Liver (tissue), 8 donors: ENCODE measurements at regions not wholly inside any gene's neighbourhood (a gene's known extent, or its start where the extent isn't known, plus 50 kb on each side); places are given as distances from the start of the nearest gene placed in this dataset.

Source experiments
- DNase-seq: peaks from one replicate; pipeline ENCODE4 v3.0.0-alpha.2; 2017; ENCODE audit warnings: low spot score
- H3K27ac ChIP-seq, 2 donors: one replicate each; pipeline ENCODE4 v1.7.0; 2013; ENCODE audit warnings: inconsistent platforms in 2 of 2, low read length in 2 of 2, control low read depth in 1 of 2, low read depth in 1 of 2, mild to moderate bottlenecking in 1 of 2
- H3K27me3 ChIP-seq, 4 donors: one replicate each; pipeline versions ENCODE4 v1.6.1 to v1.7.0; 2013; ENCODE audit warnings: low read length in 3 of 4, inconsistent platforms in 1 of 4, mild to moderate bottlenecking in 1 of 4, moderate library complexity in 1 of 4; ENCODE audit not compliant: control insufficient read depth in 4 of 4, insufficient read depth in 4 of 4
- H3K36me3 ChIP-seq, 4 donors: one replicate each; pipeline versions ENCODE4 v1.6.1 to v1.7.0; 2013; ENCODE audit warnings: low read length in 3 of 4, mild to moderate bottlenecking in 3 of 4, low read depth in 1 of 4, moderate library complexity in 1 of 4; ENCODE audit not compliant: control insufficient read depth in 4 of 4, insufficient read depth in 3 of 4
- H3K4me1 ChIP-seq, 4 donors: one replicate each; pipeline versions ENCODE4 v1.6.1 to v1.7.0; 2013; ENCODE audit warnings: low read length in 3 of 4, mild to moderate bottlenecking in 3 of 4, moderate library complexity in 1 of 4; ENCODE audit not compliant: control insufficient read depth in 4 of 4, insufficient read depth in 4 of 4
- H3K4me3 ChIP-seq, 3 donors: one replicate each; pipeline versions ENCODE4 v1.6.1 to v1.7.0; 2013; ENCODE audit warnings: low read length in 3 of 3, control low read depth in 1 of 3, low read depth in 1 of 3, mild to moderate bottlenecking in 1 of 3
- H3K9ac ChIP-seq, 2 donors: one replicate each; pipeline ENCODE4 v1.7.0; 2013; ENCODE audit warnings: low read length in 2 of 2, mild to moderate bottlenecking in 2 of 2, moderate library complexity in 2 of 2, control low read depth in 1 of 2, low read depth in 1 of 2
- H3K9me3 ChIP-seq, 4 donors: one replicate each; pipeline versions ENCODE4 v1.6.1 to v1.7.0; 2013; ENCODE audit warnings: low read length in 3 of 4; ENCODE audit not compliant: control insufficient read depth in 4 of 4
- EGR1 ChIP-seq, 2 donors: IDR thresholded peaks; 2 replicates each; pipeline ENCODE4 v1.6.1; 2016 to 2018; ENCODE audit warnings: antibody characterized with exemption in 2 of 2, low read depth in 2 of 2
- FOXA1 ChIP-seq: IDR thresholded peaks from 2 replicates; pipeline ENCODE4 v1.6.1; 2016; ENCODE audit warnings: antibody characterized with exemption
- FOXA2 ChIP-seq: IDR thresholded peaks from 2 replicates; pipeline ENCODE4 v1.6.1; 2016; ENCODE audit warnings: antibody characterized with exemption
- GABPA ChIP-seq, 2 donors: IDR thresholded peaks in 1 of 2; conservative IDR thresholded peaks in 1 of 2; 2 replicates each; pipeline ENCODE4 v1.6.1; 2016; ENCODE audit warnings: antibody characterized with exemption in 2 of 2, mild to moderate bottlenecking in 1 of 2, moderate library complexity in 1 of 2
- HNF4A ChIP-seq, 2 donors: conservative IDR thresholded peaks; 2 replicates each; pipeline ENCODE4 v1.6.1; 2016; ENCODE audit warnings: antibody characterized with exemption in 2 of 2, mild to moderate bottlenecking in 2 of 2
- HNF4G ChIP-seq: IDR thresholded peaks from 2 replicates; pipeline ENCODE4 v1.6.1; 2016; ENCODE audit warnings: antibody characterized with exemption
- JUND ChIP-seq, 2 donors: IDR thresholded peaks; 2 replicates each; pipeline ENCODE4 v1.6.1; 2016; ENCODE audit warnings: antibody characterized with exemption in 2 of 2
- NR2F2 ChIP-seq: IDR thresholded peaks from 2 replicates; pipeline ENCODE4 v1.6.1; 2016; ENCODE audit warnings: antibody characterized with exemption
- RAD21 ChIP-seq, 2 donors: IDR thresholded peaks; 2 replicates each; pipeline ENCODE4 v1.6.1; 2016; ENCODE audit warnings: antibody characterized with exemption in 2 of 2, mild to moderate bottlenecking in 2 of 2
- RXRA ChIP-seq, 2 donors: IDR thresholded peaks; 2 replicates each; pipeline ENCODE4 v1.6.1; 2017 to 2018; ENCODE audit warnings: antibody characterized with exemption in 2 of 2, mild to moderate bottlenecking in 1 of 2
- SP1 ChIP-seq: IDR thresholded peaks from 2 replicates; pipeline ENCODE4 v1.6.1; 2018; ENCODE audit warnings: antibody characterized with exemption, mild to moderate bottlenecking
- TAF1 ChIP-seq: conservative IDR thresholded peaks from 2 replicates; pipeline ENCODE4 v1.6.1; 2016; ENCODE audit warnings: antibody characterized with exemption, mild to moderate bottlenecking
- YY1 ChIP-seq: IDR thresholded peaks from 2 replicates; pipeline ENCODE4 v1.6.1; 2016; ENCODE audit warnings: antibody characterized with exemption, mild to moderate bottlenecking
- WGBS: extraction: QIAGEN DNeasy Blood & Tissue Kit; methylation state at CpG from one replicate; pipeline ENCODE4 v1.1.7; 2013; 5-methylcytosine and 5-hydroxymethylcytosine counted together
- TF ChIP-seq, protein P1 (sequence below): IDR thresholded peaks from 2 replicates; pipeline ENCODE4 v1.6.1; 2016; ENCODE audit warnings: antibody characterized with exemption
- TF ChIP-seq, protein P2 (sequence below): IDR thresholded peaks from 2 replicates; pipeline ENCODE4 v1.6.1; 2016; ENCODE audit warnings: antibody characterized with exemption, mild to moderate bottlenecking
- TF ChIP-seq, protein P3 (sequence below): fragments of 150-350 bp; IDR thresholded peaks from 2 replicates; pipeline ENCODE4 v1.5.1; 2017; ENCODE audit warnings: improper control_type of control experiment, low read depth, low read length; ENCODE audit not compliant: missing input control
- TF ChIP-seq, protein P4 (sequence below): IDR thresholded peaks from 2 replicates; pipeline ENCODE4 v1.6.1; 2016; ENCODE audit warnings: antibody characterized with exemption
- TF ChIP-seq, protein P5 (sequence below): IDR thresholded peaks from 2 replicates; pipeline ENCODE4 v1.6.1; 2016; ENCODE audit warnings: antibody characterized with exemption
- donor health status: healthy.
- donor health status: healthy.
- donor health status: healthy.
- donor health status: healthy.
- donor health status: healthy.

DNA sequence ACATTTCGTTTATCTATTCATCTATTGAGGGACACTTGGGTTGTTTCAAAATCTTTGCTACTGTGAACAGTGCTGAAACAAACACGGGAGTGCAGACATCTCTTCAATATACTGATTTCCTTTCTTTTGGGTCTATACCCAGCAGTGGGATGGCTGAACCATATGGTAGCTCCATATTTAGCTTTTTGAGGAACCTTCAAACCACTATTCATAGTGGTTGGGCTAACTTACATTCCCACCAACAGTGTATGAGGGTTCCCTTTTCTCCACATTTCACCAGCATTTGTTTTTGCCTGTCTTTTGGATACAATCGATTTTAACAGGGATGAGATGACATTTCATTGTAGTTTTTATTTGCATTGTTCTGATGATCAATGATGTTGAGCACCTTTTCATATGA, 798.2 kb downstream of the UQCRFS1 start:
- Histone ChIP-seq H3K4me1 (no peaks in the 10 kb centered on the region), H3K27me3 (peaks cover 0 to 3% (median 0%) of the 10 kb centered on the region in 4 donors), H3K9me3 (no peaks in the 10 kb centered on the region), H3K9ac (no peak overlapping the region), H3K36me3 (no peaks in the 10 kb centered on the region), H3K4me3 (no peak overlapping the region), H3K27ac (no peak overlapping the region)
- 63% methylated on average over 3 of the region's 3 CpGs for WGBS
- TF ChIP-seq TAF1 = no peak
- TF ChIP-seq, protein P1, sequence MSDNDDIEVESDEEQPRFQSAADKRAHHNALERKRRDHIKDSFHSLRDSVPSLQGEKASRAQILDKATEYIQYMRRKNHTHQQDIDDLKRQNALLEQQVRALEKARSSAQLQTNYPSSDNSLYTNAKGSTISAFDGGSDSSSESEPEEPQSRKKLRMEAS = no peak
- TF ChIP-seq FOXA2 = no peak
- no peak for TF ChIP-seq HNF4A (conservative IDR thresholded peaks at IDR 0.05)
- TF ChIP-seq RAD21 (IDR thresholded peaks at IDR 0.05) = no peak
- no peak for TF ChIP-seq FOXA1
- TF ChIP-seq, protein P2, sequence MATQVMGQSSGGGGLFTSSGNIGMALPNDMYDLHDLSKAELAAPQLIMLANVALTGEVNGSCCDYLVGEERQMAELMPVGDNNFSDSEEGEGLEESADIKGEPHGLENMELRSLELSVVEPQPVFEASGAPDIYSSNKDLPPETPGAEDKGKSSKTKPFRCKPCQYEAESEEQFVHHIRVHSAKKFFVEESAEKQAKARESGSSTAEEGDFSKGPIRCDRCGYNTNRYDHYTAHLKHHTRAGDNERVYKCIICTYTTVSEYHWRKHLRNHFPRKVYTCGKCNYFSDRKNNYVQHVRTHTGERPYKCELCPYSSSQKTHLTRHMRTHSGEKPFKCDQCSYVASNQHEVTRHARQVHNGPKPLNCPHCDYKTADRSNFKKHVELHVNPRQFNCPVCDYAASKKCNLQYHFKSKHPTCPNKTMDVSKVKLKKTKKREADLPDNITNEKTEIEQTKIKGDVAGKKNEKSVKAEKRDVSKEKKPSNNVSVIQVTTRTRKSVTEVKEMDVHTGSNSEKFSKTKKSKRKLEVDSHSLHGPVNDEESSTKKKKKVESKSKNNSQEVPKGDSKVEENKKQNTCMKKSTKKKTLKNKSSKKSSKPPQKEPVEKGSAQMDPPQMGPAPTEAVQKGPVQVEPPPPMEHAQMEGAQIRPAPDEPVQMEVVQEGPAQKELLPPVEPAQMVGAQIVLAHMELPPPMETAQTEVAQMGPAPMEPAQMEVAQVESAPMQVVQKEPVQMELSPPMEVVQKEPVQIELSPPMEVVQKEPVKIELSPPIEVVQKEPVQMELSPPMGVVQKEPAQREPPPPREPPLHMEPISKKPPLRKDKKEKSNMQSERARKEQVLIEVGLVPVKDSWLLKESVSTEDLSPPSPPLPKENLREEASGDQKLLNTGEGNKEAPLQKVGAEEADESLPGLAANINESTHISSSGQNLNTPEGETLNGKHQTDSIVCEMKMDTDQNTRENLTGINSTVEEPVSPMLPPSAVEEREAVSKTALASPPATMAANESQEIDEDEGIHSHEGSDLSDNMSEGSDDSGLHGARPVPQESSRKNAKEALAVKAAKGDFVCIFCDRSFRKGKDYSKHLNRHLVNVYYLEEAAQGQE = no peak
- TF ChIP-seq, protein P3, sequence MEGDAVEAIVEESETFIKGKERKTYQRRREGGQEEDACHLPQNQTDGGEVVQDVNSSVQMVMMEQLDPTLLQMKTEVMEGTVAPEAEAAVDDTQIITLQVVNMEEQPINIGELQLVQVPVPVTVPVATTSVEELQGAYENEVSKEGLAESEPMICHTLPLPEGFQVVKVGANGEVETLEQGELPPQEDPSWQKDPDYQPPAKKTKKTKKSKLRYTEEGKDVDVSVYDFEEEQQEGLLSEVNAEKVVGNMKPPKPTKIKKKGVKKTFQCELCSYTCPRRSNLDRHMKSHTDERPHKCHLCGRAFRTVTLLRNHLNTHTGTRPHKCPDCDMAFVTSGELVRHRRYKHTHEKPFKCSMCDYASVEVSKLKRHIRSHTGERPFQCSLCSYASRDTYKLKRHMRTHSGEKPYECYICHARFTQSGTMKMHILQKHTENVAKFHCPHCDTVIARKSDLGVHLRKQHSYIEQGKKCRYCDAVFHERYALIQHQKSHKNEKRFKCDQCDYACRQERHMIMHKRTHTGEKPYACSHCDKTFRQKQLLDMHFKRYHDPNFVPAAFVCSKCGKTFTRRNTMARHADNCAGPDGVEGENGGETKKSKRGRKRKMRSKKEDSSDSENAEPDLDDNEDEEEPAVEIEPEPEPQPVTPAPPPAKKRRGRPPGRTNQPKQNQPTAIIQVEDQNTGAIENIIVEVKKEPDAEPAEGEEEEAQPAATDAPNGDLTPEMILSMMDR = no peak
- TF ChIP-seq JUND (IDR thresholded peaks at IDR 0.05) = no peak
- no peak for DNase-seq

DNA sequence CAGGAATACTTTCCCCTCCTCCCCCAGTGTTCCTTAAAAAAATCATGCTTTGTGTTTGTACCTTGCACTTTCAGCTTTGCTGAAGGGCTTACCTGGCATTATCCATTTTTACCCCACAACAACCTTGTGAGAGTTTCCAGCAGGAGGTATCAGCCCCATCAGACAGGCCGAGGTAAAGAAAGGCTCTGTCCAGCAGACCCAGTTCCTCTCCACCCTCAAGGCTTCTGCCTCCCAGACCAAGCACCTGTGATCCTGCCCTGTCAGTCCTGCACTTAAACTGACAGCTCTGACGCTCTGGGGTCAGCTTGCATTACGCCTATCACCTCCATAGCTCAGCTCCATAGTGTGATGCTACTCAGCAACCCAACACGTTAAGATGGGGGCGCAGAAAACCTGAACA, 803.1 kb downstream of the UQCRFS1 start:
- TF ChIP-seq TAF1 (no peak), FOXA1 (no peak), RXRA (IDR thresholded peaks at IDR 0.05) (no peak), JUND (IDR thresholded peaks at IDR 0.05) (no peak), NR2F2 (no peak), RAD21 (IDR thresholded peaks at IDR 0.05) (no peak), HNF4A (conservative IDR thresholded peaks at IDR 0.05) (no peak), HNF4G (no peak), SP1 (no peak), GABPA (IDR thresholded peaks at IDR 0.05 in 1 of 2, conservative IDR thresholded peaks at IDR 0.05 in 1 of 2) (no peak), YY1 (no peak), EGR1 (IDR thresholded peaks at IDR 0.05; ENCODE audit: low read depth in 2 of 2) (no peak), FOXA2 (no peak)
- TF ChIP-seq, protein P1 = no peak
- TF ChIP-seq, protein P4, sequence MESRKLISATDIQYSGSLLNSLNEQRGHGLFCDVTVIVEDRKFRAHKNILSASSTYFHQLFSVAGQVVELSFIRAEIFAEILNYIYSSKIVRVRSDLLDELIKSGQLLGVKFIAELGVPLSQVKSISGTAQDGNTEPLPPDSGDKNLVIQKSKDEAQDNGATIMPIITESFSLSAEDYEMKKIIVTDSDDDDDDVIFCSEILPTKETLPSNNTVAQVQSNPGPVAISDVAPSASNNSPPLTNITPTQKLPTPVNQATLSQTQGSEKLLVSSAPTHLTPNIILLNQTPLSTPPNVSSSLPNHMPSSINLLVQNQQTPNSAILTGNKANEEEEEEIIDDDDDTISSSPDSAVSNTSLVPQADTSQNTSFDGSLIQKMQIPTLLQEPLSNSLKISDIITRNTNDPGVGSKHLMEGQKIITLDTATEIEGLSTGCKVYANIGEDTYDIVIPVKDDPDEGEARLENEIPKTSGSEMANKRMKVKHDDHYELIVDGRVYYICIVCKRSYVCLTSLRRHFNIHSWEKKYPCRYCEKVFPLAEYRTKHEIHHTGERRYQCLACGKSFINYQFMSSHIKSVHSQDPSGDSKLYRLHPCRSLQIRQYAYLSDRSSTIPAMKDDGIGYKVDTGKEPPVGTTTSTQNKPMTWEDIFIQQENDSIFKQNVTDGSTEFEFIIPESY = no peak
- TF ChIP-seq, protein P2 = no peak
- TF ChIP-seq, protein P3 = no peak
- TF ChIP-seq, protein P5, sequence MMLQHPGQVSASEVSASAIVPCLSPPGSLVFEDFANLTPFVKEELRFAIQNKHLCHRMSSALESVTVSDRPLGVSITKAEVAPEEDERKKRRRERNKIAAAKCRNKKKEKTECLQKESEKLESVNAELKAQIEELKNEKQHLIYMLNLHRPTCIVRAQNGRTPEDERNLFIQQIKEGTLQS = no peak
- Histone ChIP-seq H3K9ac (no peak overlapping the region), H3K4me1 (no peaks in the 10 kb centered on the region), H3K27me3 (no peaks in the 10 kb centered on the region), H3K36me3 (no peaks in the 10 kb centered on the region), H3K9me3 (no peaks in the 10 kb centered on the region), H3K4me3 (no peak overlapping the region), H3K27ac (no peak overlapping the region)
- WGBS = 59% methylated on average over 5 of the region's 5 CpGs
- no peak for DNase-seq
